ENCODE measurements at regions not wholly inside any gene's neighbourhood (a gene's known extent, or its start where the extent isn't known, plus 50 kb on each side); places are given as distances from the start of the nearest gene placed in this dataset.
A peak's percentile ranks its signal among the peaks of the same experiment; 100 is the strongest.

- Mint-ChIP-seq H3K27ac (peak overlapping the region; percentile 43), H3K27me3 (ENCODE audit: low read depth) (peaks cover 12% of the 10 kb centered on the region), H3K4me1 (ENCODE audit: low read depth) (peaks cover 14% of the 10 kb centered on the region)
These were observed 65.9 kb upstream of the SYPL1 start for GRCh38 chr7:106177738-106178592.

DNA sequence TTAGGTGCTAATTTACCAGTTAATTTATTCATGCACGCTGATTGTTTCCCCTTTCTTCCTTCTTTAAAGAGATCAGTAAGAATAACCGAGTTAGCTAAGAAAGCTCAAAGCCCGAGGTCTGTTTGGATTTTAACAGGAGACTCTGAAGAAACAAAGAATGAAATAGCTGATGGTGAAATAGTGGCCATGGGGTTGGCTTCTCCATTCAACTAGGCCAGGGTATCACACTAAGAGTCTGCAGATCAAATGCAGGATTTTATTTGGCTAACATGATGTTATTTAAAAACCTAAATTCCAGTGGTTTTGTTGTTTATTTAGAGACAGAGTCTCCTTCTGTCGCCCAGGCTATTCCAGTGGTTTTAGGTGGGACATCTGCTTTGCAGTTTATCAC is 65.2 kb upstream of the SYPL1 start:
- Mint-ChIP-seq H3K4me1 (ENCODE audit: low read depth) (peaks cover 14% of the 10 kb centered on the region), H3K36me3 (ENCODE audit: low read depth) (no peaks in the 10 kb centered on the region), H3K9me3 (no peaks in the 10 kb centered on the region), H3K27ac (no peak overlapping the region), H3K27me3 (ENCODE audit: low read depth) (peaks cover 12% of the 10 kb centered on the region), H3K4me3 (no peak overlapping the region)
- DNase-seq: no peak
- intact Hi-C loops (cut with micrococcal nuclease): loop anchor here (5.0 kb wide), 1 partner anchor 605 kb away; no protein-coding TSS in a partner anchor
- CTCF ChIA-PET: interaction anchor here (0.7 to 5.8 kb wide), 31 partner anchors 8 to 597 kb away, joined by 3 to 95 read pairs (median 4); no protein-coding TSS in a partner anchor

More at GRCh38 chr7:106177738-106178592, 65.9 kb upstream of the SYPL1 start:
- CTCF ChIA-PET: interaction anchor here (0.9 to 5.8 kb wide), 17 partner anchors 11 to 558 kb away, joined by 3 to 95 read pairs (median 7); no protein-coding TSS in a partner anchor
- no peaks in the 10 kb centered on the region for H3K9me3 Mint-ChIP-seq
- DNase-seq: no peak
- intact Hi-C loops (cut with micrococcal nuclease): loop anchor here (1.0 to 5.0 kb wide), 3 partner anchors 131 to 604 kb away; no protein-coding TSS in a partner anchor
- no peaks in the 10 kb centered on the region for H3K36me3 Mint-ChIP-seq (ENCODE audit: low read depth)
- no peak overlapping the region for H3K4me3 Mint-ChIP-seq

DNA sequence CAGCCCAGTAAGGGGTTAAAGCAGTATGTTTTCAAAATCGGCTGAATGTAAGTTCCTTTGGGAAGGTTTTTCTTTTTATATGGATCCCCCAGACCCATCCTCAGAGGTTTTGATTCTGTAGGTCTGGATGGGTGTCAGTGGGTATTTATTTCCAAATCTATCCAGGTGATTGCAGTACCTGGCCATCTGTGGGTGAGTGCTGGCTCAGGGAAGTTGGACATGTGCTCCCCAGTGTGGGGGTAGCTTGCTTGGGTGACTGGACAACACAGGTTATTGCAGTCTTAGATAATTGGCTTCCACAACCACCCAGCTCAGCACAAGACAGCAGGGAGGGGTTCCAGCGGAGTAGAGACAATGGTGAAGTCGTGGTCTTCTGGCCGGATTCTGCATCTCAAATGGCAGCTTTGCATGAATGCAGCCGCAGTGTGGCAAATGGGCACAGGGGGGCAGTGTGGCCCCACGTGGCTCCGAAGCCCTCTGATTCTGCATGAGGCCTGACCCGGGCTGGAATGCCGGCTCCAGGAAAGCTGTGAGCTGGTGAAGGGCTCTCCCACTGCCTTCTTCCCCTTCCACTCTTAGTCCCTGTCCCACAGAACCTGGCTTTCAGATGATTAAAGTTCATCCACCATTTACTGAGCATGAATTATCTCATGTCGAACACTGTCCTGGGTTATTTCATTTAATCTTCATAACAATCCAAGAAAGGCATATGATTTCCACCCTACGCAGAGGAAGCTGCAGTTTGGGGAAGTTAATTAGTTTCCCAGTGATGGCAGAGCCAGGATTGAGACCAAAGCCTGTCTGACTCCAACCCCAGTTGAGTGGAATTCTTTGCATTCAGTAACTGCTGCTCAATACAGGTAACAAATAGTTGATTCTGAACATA is 64.5 kb upstream of the SYPL1 start:
- DNase-seq: peak; percentile 84
- H3K27me3 Mint-ChIP-seq (ENCODE audit: low read depth): peaks cover 12% of the 10 kb centered on the region
- intact Hi-C loops (cut with micrococcal nuclease): loop anchor here (1.0 to 5.0 kb wide), 6 partner anchors 191 to 606 kb away; no protein-coding TSS in a partner anchor
- H3K36me3 Mint-ChIP-seq (ENCODE audit: low read depth): no peaks in the 10 kb centered on the region
- H3K27ac Mint-ChIP-seq: peak overlapping the region; percentile 9
- CTCF ChIA-PET: interaction anchor here (0.6 to 5.8 kb wide), 37 partner anchors 8 to 598 kb away, joined by 3 to 95 read pairs (median 4); partner anchors contain the start of gene CCDC71L
- H3K4me1 Mint-ChIP-seq (ENCODE audit: low read depth): peaks cover 11% of the 10 kb centered on the region
- H3K4me3 Mint-ChIP-seq: no peak overlapping the region
- no peaks in the 10 kb centered on the region for H3K9me3 Mint-ChIP-seq

DNA sequence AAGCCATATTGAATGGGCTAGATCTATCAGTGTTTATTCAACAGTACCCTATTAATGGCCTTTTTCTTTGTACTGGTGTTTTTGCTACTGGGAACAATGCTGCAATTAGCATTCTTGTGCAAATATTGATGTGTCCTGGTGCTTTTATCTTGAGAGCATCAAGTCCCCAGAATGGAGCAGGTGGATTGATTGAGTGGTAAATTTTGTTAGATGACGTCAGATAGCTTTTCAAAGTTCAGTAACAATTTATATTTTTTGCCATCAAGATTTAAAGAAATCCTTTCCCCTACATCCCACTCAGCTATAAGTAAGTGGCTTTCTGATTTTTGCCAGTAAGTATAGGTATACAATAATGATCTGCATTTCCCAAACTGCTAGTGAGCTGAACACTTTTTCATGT is 63.4 kb upstream of the SYPL1 start:
- no peaks in the 10 kb centered on the region for H3K9me3 Mint-ChIP-seq
- intact Hi-C loops (cut with micrococcal nuclease): loop anchor here (5.0 kb wide), 1 partner anchor 607 kb away; no protein-coding TSS in a partner anchor
- H3K27me3 Mint-ChIP-seq (ENCODE audit: low read depth): peaks cover 12% of the 10 kb centered on the region
- no peak for DNase-seq
- no peak overlapping the region for H3K4me3 Mint-ChIP-seq
- CTCF ChIA-PET: interaction anchor here (0.6 to 5.8 kb wide), 13 partner anchors 9 to 561 kb away, joined by 3 to 95 read pairs (median 7); partner anchors contain the start of gene CCDC71L
- H3K27ac Mint-ChIP-seq: no peak overlapping the region
- peaks cover 11% of the 10 kb centered on the region for H3K4me1 Mint-ChIP-seq (ENCODE audit: low read depth)
- no peaks in the 10 kb centered on the region for H3K36me3 Mint-ChIP-seq (ENCODE audit: low read depth)

DNA sequence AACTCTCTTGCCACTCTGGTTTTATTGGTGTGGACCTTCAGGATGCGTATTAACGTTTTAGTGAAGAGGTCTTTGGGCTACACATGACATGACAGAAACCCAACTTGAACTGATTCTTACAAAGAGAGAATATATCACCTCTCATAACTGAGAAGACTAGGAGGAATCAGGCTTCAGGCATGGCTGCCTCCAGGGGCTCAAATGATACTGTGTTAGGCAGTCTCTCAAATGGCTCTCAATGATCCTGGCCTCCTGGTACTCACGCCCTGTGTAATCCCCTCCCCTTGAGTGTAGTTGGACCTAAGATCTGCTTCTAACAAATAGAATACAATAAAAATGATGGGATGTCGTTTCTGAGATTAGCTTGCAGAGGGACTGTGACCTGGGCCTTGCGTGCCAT is 58.5 kb upstream of the SYPL1 start:
- Mint-ChIP-seq H3K36me3 (ENCODE audit: low read depth) (no peaks in the 10 kb centered on the region), H3K27me3 (ENCODE audit: low read depth) (peaks cover 4% of the 10 kb centered on the region), H3K27ac (no peak overlapping the region), H3K4me3 (no peak overlapping the region), H3K4me1 (ENCODE audit: low read depth) (no peaks in the 10 kb centered on the region), H3K9me3 (no peaks in the 10 kb centered on the region)
- DNase-seq: no peak
- CTCF ChIA-PET: interaction anchor here (1.2 to 7.8 kb wide), 3 partner anchors 113 to 292 kb away, joined by 4 to 64 read pairs (median 4); no protein-coding TSS in a partner anchor
- intact Hi-C loops (cut with micrococcal nuclease): no loop called here

DNA sequence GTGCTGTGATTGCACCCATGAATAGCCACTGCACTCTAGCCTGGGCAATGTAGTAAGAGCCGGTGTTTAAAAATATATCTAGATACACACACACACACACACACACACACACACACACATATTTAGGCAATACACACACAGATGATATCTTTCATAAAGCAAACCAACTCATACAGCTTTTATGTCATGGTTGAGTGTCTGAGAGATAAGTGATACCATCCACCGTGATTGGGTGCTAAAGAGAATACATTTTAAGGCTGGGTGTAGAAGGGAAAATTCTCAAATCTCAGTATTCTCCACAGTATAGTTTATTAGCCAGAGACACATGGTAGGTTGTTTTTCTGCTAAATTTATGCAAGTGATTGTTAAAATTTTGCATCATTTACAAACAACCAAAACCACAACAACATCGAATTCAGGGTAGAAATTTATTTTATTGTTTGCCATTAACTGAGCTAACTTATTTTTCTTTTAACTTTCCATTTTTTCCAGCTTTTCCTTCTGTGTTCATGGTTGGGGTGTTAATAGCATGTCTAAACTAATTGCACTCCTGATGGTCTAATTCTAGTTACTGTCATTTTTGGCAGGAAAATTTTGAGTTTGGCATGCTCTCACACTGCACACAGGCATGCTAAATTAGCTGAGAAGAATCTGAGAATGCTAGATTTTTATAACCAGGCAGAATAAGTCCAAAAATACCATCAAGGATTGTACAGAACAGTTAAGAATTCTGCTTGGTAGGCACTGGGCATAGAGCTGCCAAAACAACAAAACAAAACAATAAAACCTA is 57.9 kb upstream of the SYPL1 start:
- no peaks in the 10 kb centered on the region for H3K9me3 Mint-ChIP-seq
- CTCF ChIA-PET: interaction anchor here (1.2 to 7.8 kb wide), 2 partner anchors 113 to 293 kb away, joined by 4 to 64 read pairs; no protein-coding TSS in a partner anchor
- H3K27ac Mint-ChIP-seq: no peak overlapping the region
- DNase-seq: no peak
- no peaks in the 10 kb centered on the region for H3K4me1 Mint-ChIP-seq (ENCODE audit: low read depth)
- no peaks in the 10 kb centered on the region for H3K36me3 Mint-ChIP-seq (ENCODE audit: low read depth)
- H3K27me3 Mint-ChIP-seq (ENCODE audit: low read depth): peaks cover 3% of the 10 kb centered on the region
- intact Hi-C loops (cut with micrococcal nuclease): loop anchor here (5.0 kb wide), 1 partner anchor 518 kb away; no protein-coding TSS in a partner anchor
- H3K4me3 Mint-ChIP-seq: no peak overlapping the region

GRCh38 chr7:106167439-106168136 is 55.5 kb upstream of the SYPL1 start:
- intact Hi-C loops (cut with micrococcal nuclease): loop anchor here (5.0 kb wide), 1 partner anchor 515 kb away; no protein-coding TSS in a partner anchor
- Mint-ChIP-seq H3K36me3 (ENCODE audit: low read depth) (no peaks in the 10 kb centered on the region), H3K4me3 (no peak overlapping the region), H3K9me3 (peaks cover 9% of the 10 kb centered on the region), H3K27me3 (ENCODE audit: low read depth) (peaks cover 3% of the 10 kb centered on the region), H3K4me1 (ENCODE audit: low read depth) (no peaks in the 10 kb centered on the region), H3K27ac (no peak overlapping the region)
- CTCF ChIA-PET: interaction anchor here (0.6 to 7.8 kb wide), 23 partner anchors 9 to 569 kb away, joined by 3 to 64 read pairs (median 4); no protein-coding TSS in a partner anchor
- no peak for DNase-seq

DNA sequence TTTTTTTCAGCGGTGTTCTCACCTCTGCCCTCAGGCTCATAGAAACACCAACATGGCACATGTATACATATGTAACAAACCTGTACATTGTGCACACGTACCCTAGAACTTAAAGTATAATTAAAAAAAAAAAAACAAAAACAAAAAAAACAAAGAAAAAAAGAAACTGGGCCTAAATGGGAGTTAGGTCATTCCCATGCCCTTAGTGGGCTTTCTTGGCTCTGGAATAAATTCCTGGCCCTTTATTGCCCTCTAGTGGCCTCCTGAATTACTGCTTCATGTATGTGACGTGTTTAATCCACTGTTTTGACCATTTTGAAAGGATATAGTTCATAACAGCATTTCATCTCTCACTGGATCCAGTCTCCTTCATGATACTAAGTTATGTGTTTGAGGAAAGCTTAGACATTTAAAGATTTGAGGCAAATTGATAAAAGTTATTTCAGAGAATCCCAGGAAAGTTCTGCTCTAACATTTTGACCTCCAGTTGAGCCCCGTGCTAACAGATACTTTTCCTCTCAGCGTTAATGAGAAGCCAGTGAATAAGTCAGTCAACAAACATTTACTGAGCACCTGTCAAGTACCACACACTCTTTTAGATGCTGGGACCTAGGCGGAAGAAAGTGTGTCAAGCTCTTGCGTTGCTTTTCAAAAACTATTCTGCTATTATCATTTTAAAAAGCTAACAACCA is 54.7 kb upstream of the SYPL1 start:
- intact Hi-C loops (cut with micrococcal nuclease): loop anchor here (1.0 to 5.0 kb wide), 3 partner anchors 109 to 514 kb away; no protein-coding TSS in a partner anchor
- Mint-ChIP-seq H3K36me3 (ENCODE audit: low read depth) (no peaks in the 10 kb centered on the region), H3K27ac (no peak overlapping the region), H3K9me3 (peaks cover 9% of the 10 kb centered on the region), H3K4me3 (no peak overlapping the region), H3K4me1 (ENCODE audit: low read depth) (no peaks in the 10 kb centered on the region), H3K27me3 (ENCODE audit: low read depth) (peaks cover 3% of the 10 kb centered on the region)
- DNase-seq: peak; percentile 63
- CTCF ChIA-PET: interaction anchor here (0.6 to 7.8 kb wide), 22 partner anchors 8 to 569 kb away, joined by 3 to 64 read pairs (median 4); no protein-coding TSS in a partner anchor

DNA sequence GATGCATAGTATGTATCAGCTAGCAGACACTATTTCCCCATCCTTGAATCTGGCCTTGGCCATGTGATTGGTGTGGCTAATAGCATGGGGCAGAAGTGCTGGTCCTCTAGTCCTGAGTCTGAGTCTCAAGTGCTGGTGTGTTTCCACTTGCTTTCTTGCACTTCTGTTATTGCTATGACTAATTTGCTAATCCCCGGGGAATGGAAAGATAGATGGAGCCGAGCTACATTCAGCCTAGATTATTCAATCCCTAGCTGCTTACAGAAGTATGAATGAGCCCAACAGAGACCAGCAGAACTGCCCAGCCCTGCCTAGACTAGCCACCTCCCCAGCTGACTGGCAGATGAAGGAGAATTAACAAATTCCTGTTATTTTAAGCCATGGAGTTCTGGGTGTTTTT is 53.2 kb upstream of the SYPL1 start:
- Mint-ChIP-seq H3K4me3 (no peak overlapping the region), H3K36me3 (ENCODE audit: low read depth) (no peaks in the 10 kb centered on the region), H3K4me1 (ENCODE audit: low read depth) (no peaks in the 10 kb centered on the region), H3K9me3 (peaks cover 9% of the 10 kb centered on the region), H3K27me3 (ENCODE audit: low read depth) (peaks cover 8% of the 10 kb centered on the region), H3K27ac (no peak overlapping the region)
- CTCF ChIA-PET: interaction anchor here (0.6 to 7.8 kb wide), 11 partner anchors 12 to 509 kb away, joined by 3 to 64 read pairs (median 4); no protein-coding TSS in a partner anchor
- intact Hi-C loops (cut with micrococcal nuclease): loop anchor here (5.0 kb wide), 1 partner anchor 513 kb away; no protein-coding TSS in a partner anchor
- DNase-seq: no peak

DNA sequence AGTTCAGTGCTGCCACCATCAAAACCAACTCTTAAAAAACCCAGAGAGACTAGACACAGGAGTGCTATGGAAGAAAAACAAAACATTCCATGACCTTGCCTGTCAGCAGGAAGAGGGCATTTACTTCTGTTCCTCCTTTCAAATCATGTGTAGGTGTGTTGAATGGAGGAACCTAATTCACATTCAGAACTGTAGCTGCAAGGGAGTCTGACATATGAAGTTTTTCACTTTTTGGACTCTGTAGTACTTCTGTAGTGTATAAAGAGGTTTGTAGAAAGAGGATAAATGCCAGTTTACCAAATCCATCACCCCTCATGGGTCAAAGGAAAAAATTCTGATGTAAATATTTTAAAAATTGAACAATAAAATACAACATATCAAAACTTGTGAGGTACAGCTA is 51.1 kb upstream of the SYPL1 start:
- intact Hi-C loops (cut with micrococcal nuclease): no loop called here
- H3K27ac Mint-ChIP-seq: no peak overlapping the region
- no peak for DNase-seq
- no peaks in the 10 kb centered on the region for H3K4me1 Mint-ChIP-seq (ENCODE audit: low read depth)
- peaks cover 10% of the 10 kb centered on the region for H3K27me3 Mint-ChIP-seq (ENCODE audit: low read depth)
- H3K36me3 Mint-ChIP-seq (ENCODE audit: low read depth): no peaks in the 10 kb centered on the region
- H3K4me3 Mint-ChIP-seq: no peak overlapping the region
- CTCF ChIA-PET: interaction anchor here (1.8 to 7.8 kb wide), 4 partner anchors 10 to 106 kb away, joined by 7 to 64 read pairs (median 34); no protein-coding TSS in a partner anchor
- peaks cover 9% of the 10 kb centered on the region for H3K9me3 Mint-ChIP-seq

Measured in activated naive CD4-positive, alpha-beta T cell treated with anti-CD3 and anti-CD28 coated beads for 36 hours (primary cell).